Lower leg skin (tissue), 4 donors: ENCODE measurements at regions not wholly inside any gene's neighbourhood (a gene's known extent, or its start where the extent isn't known, plus 50 kb on each side); places are given as distances from the start of the nearest gene placed in this dataset.
A peak's percentile ranks its signal among the peaks of the same experiment; 100 is the strongest.

ENCODE experiments used
- DNase-seq, 2 donors: peaks; one replicate each; pipeline ENCODE4 v3.0.0-alpha.2; 2019; ENCODE audit warnings: low spot score in 2 of 2
- H3K4me3 ChIP-seq: fragments of 200-600 bp; sonication (generic); 2 replicates; pipeline ENCODE4 v1.5.1; 2017; ENCODE audit warnings: mild to moderate bottlenecking, low read depth; ENCODE audit not compliant: poor library complexity, severe bottlenecking
- CTCF ChIP-seq, 3 donors: fragments of 450-650 bp; IDR thresholded peaks; one replicate each; pipeline ENCODE4 v1.5.1; 2016; ENCODE audit warnings: antibody characterized with exemption in 3 of 3, mild to moderate bottlenecking in 3 of 3, moderate library complexity in 2 of 3
- POLR2A ChIP-seq, 2 donors: fragments of 450-650 bp; IDR thresholded peaks; one replicate each; pipeline ENCODE4 v1.6.1; 2016 to 2017; ENCODE audit warnings: antibody characterized with exemption in 2 of 2, mild to moderate bottlenecking in 1 of 2, moderate library complexity in 1 of 2
- WGBS, 2 donors: methylation state at CpG; one replicate each; pipeline ENCODE4 v1.1.5; 2018; 5-methylcytosine and 5-hydroxymethylcytosine counted together
- intact Hi-C: fragments of 100-400 bp; cut with DNase I; formaldehyde crosslinking; loops from one replicate; pipeline ENCODE4 v1.15.0; 2023; ENCODE audit warnings: low total_unique reads

GRCh38 chr10:89092981-89093380, 102.4 kb downstream of the FAS start:
- no peak overlapping the region for H3K4me3 ChIP-seq
- TF ChIP-seq CTCF (IDR thresholded peaks at IDR 0.05), result no peak
- no peak for TF ChIP-seq POLR2A (IDR thresholded peaks at IDR 0.05)
- DNase-seq, result no peak
- intact Hi-C loops, result no loop called here
- WGBS, 2 donors, result 65 to 68% methylated on average over 4 of the region's 4 CpGs

DNA sequence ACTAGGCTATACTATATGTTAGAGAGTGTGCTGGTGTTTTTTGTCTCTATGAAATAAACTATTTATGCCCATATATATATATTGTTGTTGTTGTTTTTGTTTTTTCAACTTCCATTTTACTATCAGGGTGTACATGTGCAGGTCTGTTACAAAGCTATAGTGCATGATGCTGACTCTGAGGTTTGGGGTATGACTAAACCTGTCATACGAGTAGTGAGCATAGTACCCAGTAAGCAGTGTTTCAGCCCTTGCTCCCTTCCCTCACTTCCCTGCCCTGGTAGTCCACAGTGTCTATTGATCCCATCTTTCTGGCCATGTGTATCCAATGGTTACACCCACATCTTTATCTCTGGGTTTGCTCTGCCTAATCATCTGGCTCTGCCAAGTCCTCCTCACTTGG, 101.8 kb downstream of the FAS start:
- intact Hi-C loops, result no loop called here
- TF ChIP-seq POLR2A (IDR thresholded peaks at IDR 0.05), result no peak
- TF ChIP-seq CTCF (IDR thresholded peaks at IDR 0.05), result no peak
- DNase-seq, result no peak
- H3K4me3 ChIP-seq, result no peak overlapping the region
- 94 to 97% methylated on average over 1 of the region's 1 CpG for WGBS, 2 donors

- H3K4me3 ChIP-seq, result no peak overlapping the region
- TF ChIP-seq POLR2A (IDR thresholded peaks at IDR 0.05) (no peak), CTCF (IDR thresholded peaks at IDR 0.05) (no peak)
- no peak for DNase-seq
- WGBS, 2 donors, result 65 to 68% methylated on average over 3 of the region's 3 CpGs
- intact Hi-C loops, result no loop called here
Observed at GRCh38 chr10:89091496-89091895, 100.9 kb downstream of the FAS start.

DNA sequence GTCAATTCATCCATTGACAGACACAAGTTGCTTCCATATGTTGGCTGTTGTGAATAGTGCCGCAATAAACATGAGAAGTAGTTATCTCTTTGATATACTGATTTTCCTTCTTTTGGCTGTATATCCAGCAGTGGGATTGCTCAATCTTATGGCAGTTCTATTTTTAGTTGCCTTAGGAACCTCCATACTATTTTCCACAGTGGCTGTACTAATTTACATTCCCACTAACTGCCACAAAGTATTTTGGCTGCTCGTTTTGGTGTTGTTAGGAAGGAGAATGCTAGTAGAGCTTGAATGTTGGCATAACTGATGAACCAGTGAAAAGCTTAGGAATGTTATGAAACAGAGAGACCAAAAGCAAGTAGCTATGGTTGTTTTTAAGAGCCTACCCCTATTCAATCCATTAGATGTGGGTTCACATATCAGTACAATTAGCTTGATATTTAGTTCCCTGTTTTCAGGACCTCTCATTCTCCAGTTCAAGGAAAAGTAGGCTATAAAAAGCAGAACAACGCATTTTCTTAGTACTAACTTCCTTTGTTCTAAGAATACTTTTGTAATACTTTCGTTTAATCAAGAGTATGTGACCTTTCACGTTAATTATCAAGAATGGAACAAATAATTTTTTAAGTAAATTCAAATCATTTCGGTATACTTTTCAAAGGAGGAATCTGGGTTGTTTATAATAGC, 100.3 kb downstream of the FAS start:
- intact Hi-C loops, result no loop called here
- no peak for TF ChIP-seq CTCF (IDR thresholded peaks at IDR 0.05)
- no peak overlapping the region for H3K4me3 ChIP-seq
- no peak for DNase-seq
- WGBS, 2 donors, result 54 to 60% methylated on average over 6 of the region's 6 CpGs

DNA sequence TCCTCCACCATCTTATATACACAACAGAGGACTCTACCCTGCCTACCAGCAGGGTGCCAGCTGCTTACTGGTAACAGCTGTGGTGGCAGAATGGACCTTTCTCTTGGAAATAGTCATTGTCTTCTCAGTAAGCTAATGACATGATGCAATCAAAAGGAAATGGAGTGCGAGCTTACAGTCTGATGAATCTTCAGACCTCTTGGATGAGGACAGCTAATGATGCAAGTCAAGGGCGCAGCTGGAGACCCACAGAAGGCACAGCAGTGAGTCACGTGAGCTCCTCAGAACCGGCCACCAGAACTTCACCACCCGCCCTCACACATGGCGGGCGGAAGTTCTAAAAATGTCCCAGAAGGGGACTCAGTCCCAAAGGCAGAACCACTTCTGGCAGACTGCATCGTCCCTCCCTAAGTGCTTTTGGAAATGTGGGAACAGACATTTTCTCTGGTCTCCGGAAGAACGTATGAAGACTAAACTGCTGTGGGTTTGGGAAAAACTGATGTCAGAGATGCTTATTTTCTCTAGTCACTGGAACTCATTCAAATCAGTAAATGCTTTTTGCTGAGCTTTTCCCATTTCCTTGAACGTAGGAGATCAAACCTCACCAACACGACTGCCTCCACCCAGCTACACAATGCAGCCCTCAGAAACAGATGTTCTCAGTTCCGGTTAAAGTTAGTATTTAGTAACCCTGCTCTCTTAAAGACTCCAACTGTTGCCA, 96.4 kb downstream of the FAS start:
- intact Hi-C loops, result no loop called here
- 49 to 53% methylated on average over 13 of the region's 13 CpGs for WGBS, 2 donors
- peak; percentile 84 to 96 for DNase-seq
- no peak overlapping the region for H3K4me3 ChIP-seq
- no peak for TF ChIP-seq POLR2A (IDR thresholded peaks at IDR 0.05)
- TF ChIP-seq CTCF (IDR thresholded peaks at IDR 0.05), result no peak
